Ectodermal cell (in vitro differentiated cells): ENCODE measurements at regions not wholly inside any gene's neighbourhood (a gene's known extent, or its start where the extent isn't known, plus 50 kb on each side); places are given as distances from the start of the nearest gene placed in this dataset.
"Not testable (repeated sequence)": the region's sequence is repeated elsewhere in the genome, so short reads cannot be mapped to it uniquely, and the experiment has no call there.

Experiments
- H3K27ac ChIP-seq: 2 replicates; pipeline ENCODE4 v1.7.0; 2013; ENCODE audit warnings: mild to moderate bottlenecking, low read depth, low read length; ENCODE audit not compliant: insufficient read depth, poor library complexity, severe bottlenecking
- H3K27me3 ChIP-seq: 2 replicates; pipeline ENCODE4 v1.7.0; 2013; ENCODE audit warnings: mild to moderate bottlenecking, low read length; ENCODE audit not compliant: insufficient read depth, control insufficient read depth, poor library complexity, severe bottlenecking
- H3K36me3 ChIP-seq: one replicate; pipeline ENCODE4 v1.7.0; 2013; ENCODE audit warnings: low read length; ENCODE audit not compliant: control insufficient read depth, insufficient read depth
- H3K4me1 ChIP-seq: one replicate; pipeline ENCODE4 v1.7.0; 2013; ENCODE audit warnings: low read length; ENCODE audit not compliant: control insufficient read depth, insufficient read depth
- H3K4me3 ChIP-seq: 2 replicates; pipeline ENCODE4 v1.7.0; 2013; ENCODE audit warnings: low read depth, low read length, control low read depth; ENCODE audit not compliant: insufficient read depth
- H3K9me3 ChIP-seq: 2 replicates; pipeline ENCODE4 v1.7.0; 2013; ENCODE audit warnings: mild to moderate bottlenecking, low read length, moderate library complexity; ENCODE audit not compliant: control insufficient read depth
- WGBS, 2 experiments: methylation state at CpG; one replicate each; pipeline ENCODE4 v1.1.7; 2013; ENCODE audit warnings: missing lambda C conversion rate in 2 of 2; 5-methylcytosine and 5-hydroxymethylcytosine counted together

GRCh38 chrX:128846385-128846784 lies 676.9 kb downstream of the SMARCA1 start:
- no peaks in the 10 kb centered on the region for H3K4me1 ChIP-seq
- WGBS, 2 experiments: 96% methylated on average over 3 of the region's 3 CpGs; no CpG with 5 or more reads in 1 of the 2 experiments
- H3K4me3 ChIP-seq: no peak overlapping the region

DNA sequence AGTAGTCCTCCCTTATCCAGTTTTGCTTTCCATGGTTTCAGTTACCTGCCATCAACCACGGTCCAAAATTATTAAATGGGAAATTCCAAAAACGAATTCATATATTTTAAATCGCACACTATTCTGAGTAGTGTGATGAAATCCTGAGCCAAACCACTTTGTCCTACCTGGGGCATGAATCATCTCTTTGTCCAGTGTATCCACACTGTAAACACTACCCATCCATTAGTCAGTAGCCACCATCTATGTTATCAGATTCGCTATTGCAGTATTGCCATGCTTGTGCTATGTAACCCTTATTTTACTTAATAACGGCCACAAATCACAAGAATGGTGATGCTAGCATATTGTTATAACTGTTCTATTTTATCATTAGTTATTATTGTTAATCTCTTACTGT lies 704.6 kb downstream of the SMARCA1 start:
- Histone ChIP-seq H3K36me3 (no peaks in the 10 kb centered on the region), H3K9me3 (no peaks in the 10 kb centered on the region), H3K4me1 (no peaks in the 10 kb centered on the region), H3K27me3 (no peaks in the 10 kb centered on the region), H3K4me3 (no peak overlapping the region), H3K27ac (no peak overlapping the region)
- WGBS, 2 experiments: 93 to 97% methylated on average over 3 to 4 of the region's 5 CpGs

More at GRCh38 chrX:128846385-128846784, 676.9 kb downstream of the SMARCA1 start:
- H3K27me3 ChIP-seq: no peaks in the 10 kb centered on the region
- no peak overlapping the region for H3K27ac ChIP-seq
- H3K9me3 ChIP-seq: no peaks in the 10 kb centered on the region
- no peaks in the 10 kb centered on the region for H3K36me3 ChIP-seq

DNA sequence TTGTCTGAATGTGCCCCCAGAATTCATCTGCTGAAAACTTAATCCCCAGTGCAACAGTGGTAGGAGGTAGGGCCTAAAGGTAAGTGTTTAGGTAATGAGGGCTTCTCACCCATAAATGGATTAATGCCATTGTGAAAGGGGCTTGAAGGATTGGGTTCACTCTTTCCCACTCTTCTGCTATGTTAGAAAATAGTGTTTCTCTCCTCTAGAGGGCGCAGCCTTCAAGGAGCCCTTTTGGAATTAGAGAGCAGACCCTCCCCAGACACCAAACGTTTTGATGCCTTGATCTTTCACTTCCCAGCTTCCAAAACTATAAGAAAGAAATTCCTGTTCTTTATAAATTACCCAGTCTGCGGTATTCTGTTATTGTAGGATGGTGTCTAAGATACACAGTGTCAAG lies 706.4 kb downstream of the SMARCA1 start:
- Histone ChIP-seq H3K4me3 (no peak overlapping the region), H3K9me3 (no peaks in the 10 kb centered on the region), H3K4me1 (no peaks in the 10 kb centered on the region), H3K36me3 (no peaks in the 10 kb centered on the region), H3K27me3 (no peaks in the 10 kb centered on the region), H3K27ac (no peak overlapping the region)
- 0% methylated on average over 1 to 2 of the region's 3 CpGs for WGBS, 2 experiments

DNA sequence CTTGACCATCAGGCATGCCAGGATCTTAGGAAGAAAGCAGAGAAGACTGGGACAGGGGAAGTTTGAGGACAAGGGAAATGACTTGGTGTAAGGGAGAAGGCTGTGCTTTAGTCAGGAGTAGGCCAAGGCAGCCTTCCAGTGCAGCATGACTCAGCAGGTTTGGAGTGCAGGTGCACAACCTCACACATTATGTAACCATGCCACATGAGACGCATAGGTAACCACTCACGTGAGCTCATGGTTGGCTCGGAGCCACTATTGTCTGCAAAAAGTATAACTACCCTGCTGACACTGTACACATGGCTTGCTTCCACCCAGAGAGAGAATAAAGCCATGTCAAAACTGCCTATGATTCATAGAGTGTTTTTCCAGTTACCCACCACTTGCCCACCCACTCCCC lies 715.9 kb downstream of the SMARCA1 start:
- no peaks in the 10 kb centered on the region for H3K9me3 ChIP-seq

DNA sequence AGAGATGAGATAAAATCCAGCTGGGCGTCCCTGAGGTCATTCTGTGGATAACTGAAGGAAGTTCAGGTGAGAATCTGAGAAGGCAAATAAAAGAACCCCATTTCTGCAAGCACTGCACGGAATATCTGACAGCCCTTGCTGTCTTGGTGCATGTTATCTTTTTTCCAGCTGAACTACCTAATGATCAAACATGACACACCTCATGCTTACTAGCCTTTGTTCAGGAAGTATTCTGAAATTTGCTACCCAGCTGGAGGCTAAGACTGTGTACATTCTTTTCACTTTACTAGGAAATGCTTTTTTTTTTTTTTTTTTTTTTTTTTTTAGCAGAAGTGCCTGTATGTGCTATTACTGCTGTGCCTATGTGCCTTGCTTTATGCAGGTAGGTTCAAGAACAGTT lies 718.1 kb downstream of the SMARCA1 start:
- H3K27ac ChIP-seq: no peak overlapping the region
- H3K36me3 ChIP-seq: no peaks in the 10 kb centered on the region
- 90 to 95% methylated on average over 2 of the region's 2 CpGs for WGBS, 2 experiments
- H3K27me3 ChIP-seq: no peaks in the 10 kb centered on the region
- H3K4me3 ChIP-seq: no peak overlapping the region
- no peaks in the 10 kb centered on the region for H3K4me1 ChIP-seq
- H3K9me3 ChIP-seq: no peaks in the 10 kb centered on the region

More for the DNA sequence above, 715.9 kb downstream of the SMARCA1 start:
- Histone ChIP-seq H3K36me3 (no peaks in the 10 kb centered on the region), H3K4me3 (no peak overlapping the region), H3K27me3 (no peaks in the 10 kb centered on the region), H3K4me1 (no peaks in the 10 kb centered on the region), H3K27ac (no peak overlapping the region)
- WGBS, 2 experiments: 93 to 95% methylated on average over 3 of the region's 3 CpGs

DNA sequence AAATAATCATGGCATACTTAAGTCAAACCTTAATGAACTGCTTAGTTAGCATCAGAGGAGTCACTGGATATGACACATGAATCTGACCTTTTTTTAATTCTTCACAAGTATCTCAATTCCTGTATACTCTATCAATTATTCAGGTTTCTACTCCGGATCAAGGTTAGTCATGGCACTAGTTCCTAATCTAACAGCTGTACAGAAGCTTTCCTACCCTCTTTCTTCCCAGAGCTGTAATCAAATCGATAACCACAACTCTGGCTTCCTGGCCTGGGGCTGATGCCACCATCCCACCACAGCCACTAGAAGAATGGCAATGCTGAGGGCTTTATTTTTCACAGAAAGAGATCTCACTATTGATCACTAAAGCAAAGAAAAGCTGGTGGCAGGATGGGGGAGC lies 718.5 kb downstream of the SMARCA1 start:
- Histone ChIP-seq H3K4me1 (no peaks in the 10 kb centered on the region), H3K4me3 (no peak overlapping the region), H3K36me3 (no peaks in the 10 kb centered on the region), H3K27me3 (no peaks in the 10 kb centered on the region), H3K9me3 (no peaks in the 10 kb centered on the region), H3K27ac (no peak overlapping the region)
- WGBS, 2 experiments: 89 to 92% methylated on average over 2 of the region's 2 CpGs

GRCh38 chrX:128800138-128800537 lies 723.2 kb downstream of the SMARCA1 start:
- no peak overlapping the region for H3K27ac ChIP-seq
- WGBS, 2 experiments: 21 to 41% methylated on average over 1 to 2 of the region's 2 CpGs
- H3K4me1 ChIP-seq: no peaks in the 10 kb centered on the region
- no peaks in the 10 kb centered on the region for H3K36me3 ChIP-seq
- H3K4me3 ChIP-seq: no peak overlapping the region
- no peaks in the 10 kb centered on the region for H3K9me3 ChIP-seq
- no peaks in the 10 kb centered on the region for H3K27me3 ChIP-seq

DNA sequence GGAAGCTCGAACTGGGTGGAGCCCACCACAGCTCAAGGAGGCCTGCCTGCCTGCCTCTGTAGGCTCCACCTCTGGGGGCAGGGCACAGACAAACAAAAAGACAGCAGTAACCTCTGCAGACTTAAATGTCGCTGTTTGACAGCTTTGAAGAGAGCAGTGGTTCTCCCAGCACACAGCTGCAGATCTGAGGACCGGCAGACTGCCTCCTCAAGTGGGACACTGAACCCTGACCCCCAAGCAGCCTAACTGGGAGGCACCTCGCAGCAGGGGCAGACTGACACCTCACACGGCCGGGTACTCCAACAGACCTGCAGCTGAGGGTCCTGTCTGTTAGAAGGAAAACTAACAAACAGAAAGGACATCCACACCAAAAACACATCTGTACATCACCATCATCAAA lies 730.9 kb upstream of the ACTRT1 start:
- not testable (repeated sequence) for H3K27me3 ChIP-seq, H3K4me1 ChIP-seq, H3K27ac ChIP-seq, H3K36me3 ChIP-seq, H3K4me3 ChIP-seq, H3K9me3 ChIP-seq
- 35% methylated on average over 4 to 5 of the region's 6 CpGs for WGBS, 2 experiments

DNA sequence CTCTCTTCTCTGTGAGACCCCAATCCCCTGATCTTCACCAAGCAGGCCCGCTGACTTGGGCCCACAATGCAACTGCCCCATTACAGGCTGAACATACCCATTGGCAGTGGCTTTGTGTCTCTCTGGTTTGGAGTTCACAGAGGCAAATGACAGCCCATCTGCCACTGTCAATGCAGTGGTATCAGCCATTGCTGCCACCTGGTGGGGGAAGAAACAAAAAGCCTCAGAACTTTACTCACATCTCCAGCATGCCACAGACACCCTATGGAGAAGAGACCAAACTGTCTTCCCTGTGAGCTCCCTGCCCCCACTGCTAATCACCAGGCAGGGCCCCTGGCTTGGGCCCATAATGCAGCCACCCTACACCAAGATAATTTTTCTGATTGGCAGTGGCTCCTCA lies 729.3 kb upstream of the ACTRT1 start:
- 60 to 73% methylated on average over 1 of the region's 1 CpG for WGBS, 2 experiments
- Histone ChIP-seq H3K36me3 (no peaks in the 10 kb centered on the region), H3K27ac (no peak overlapping the region), H3K27me3 (no peaks in the 10 kb centered on the region), H3K4me3 (no peak overlapping the region), H3K4me1 (no peaks in the 10 kb centered on the region), H3K9me3 (no peaks in the 10 kb centered on the region)

DNA sequence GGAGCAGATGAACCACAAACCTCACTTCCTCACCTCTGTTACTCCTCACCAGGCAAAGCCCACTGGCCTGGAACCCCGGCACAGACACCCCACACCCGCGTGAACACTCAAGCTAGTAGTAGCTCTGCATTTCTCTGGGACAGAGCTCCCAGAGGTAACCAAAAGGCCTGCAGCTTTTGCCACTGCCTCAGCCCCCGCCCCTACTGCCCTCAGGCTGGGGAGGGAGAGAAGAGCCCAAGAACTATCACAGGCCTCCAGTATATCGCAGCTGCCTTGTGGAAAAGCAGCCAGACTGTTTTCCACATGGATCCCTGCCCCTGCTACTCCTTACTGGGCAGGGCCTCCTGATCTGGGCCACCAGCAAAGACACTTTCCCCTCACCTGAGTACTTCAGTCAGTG lies 728.7 kb upstream of the ACTRT1 start:
- WGBS, 2 experiments: 91 to 98% methylated on average over 5 of the region's 5 CpGs

GRCh38 chrX:128769495-128769894 lies 717.3 kb upstream of the ACTRT1 start:
- Histone ChIP-seq H3K9me3 (no peaks in the 10 kb centered on the region), H3K36me3 (no peaks in the 10 kb centered on the region), H3K27me3 (no peaks in the 10 kb centered on the region), H3K4me1 (no peaks in the 10 kb centered on the region), H3K27ac (no peak overlapping the region), H3K4me3 (no peak overlapping the region)
- 94 to 100% methylated on average over 1 to 2 of the region's 2 CpGs for WGBS, 2 experiments

More for the DNA sequence above, 728.7 kb upstream of the ACTRT1 start:
- H3K9me3 ChIP-seq: no peaks in the 10 kb centered on the region
- no peak overlapping the region for H3K27ac ChIP-seq
- H3K4me1 ChIP-seq: no peaks in the 10 kb centered on the region
- no peaks in the 10 kb centered on the region for H3K27me3 ChIP-seq
- no peaks in the 10 kb centered on the region for H3K36me3 ChIP-seq
- H3K4me3 ChIP-seq: no peak overlapping the region
